Colonic mucosa (tissue), 4 donors: ENCODE measurements at regions not wholly inside any gene's neighbourhood (a gene's known extent, or its start where the extent isn't known, plus 50 kb on each side); places are given as distances from the start of the nearest gene placed in this dataset.

Experiments
- DNase-seq: peaks from one replicate; pipeline ENCODE4 v3.0.0-alpha.2; 2020
- H3K27ac ChIP-seq: fragments of 200-600 bp; one replicate; pipeline ENCODE4 v1.8.0; 2021
- H3K27me3 ChIP-seq: fragments of 200-600 bp; one replicate; pipeline ENCODE4 v1.8.0; 2021
- H3K36me3 ChIP-seq: fragments of 200-600 bp; one replicate; pipeline ENCODE4 v1.8.0; 2021
- H3K4me1 ChIP-seq: fragments of 200-600 bp; one replicate; pipeline ENCODE4 v1.8.0; 2021; ENCODE audit warnings: mild to moderate bottlenecking
- H3K4me3 ChIP-seq: fragments of 200-600 bp; one replicate; pipeline ENCODE4 v1.8.0; 2021
- H3K9ac ChIP-seq, 2 donors: one replicate each; pipeline ENCODE4 v1.7.0; 2013; ENCODE audit warnings: control low read depth in 2 of 2, low read depth in 2 of 2, low read length in 2 of 2
- H3K9me3 ChIP-seq: fragments of 200-600 bp; one replicate; pipeline ENCODE4 v1.8.0; 2021
- intact Hi-C: fragments of 100-400 bp; cut with DNase I; formaldehyde crosslinking; loops from one replicate; pipeline ENCODE4 v1.14.1; 2022
- TF ChIP-seq, protein P1 (sequence below): fragments of 200-600 bp; IDR thresholded peaks from one replicate; pipeline ENCODE4 v1.8.0; 2022; ENCODE audit warnings: antibody characterized with exemption, mild to moderate bottlenecking
- donor health status: healthy.
- donor health status: DM: no; HTN: no; CAD: no.
- donor health status: DM: no; HTN: no; CAD: no.

- Histone ChIP-seq H3K9me3 (no peaks in the 10 kb centered on the region), H3K36me3 (no peaks in the 10 kb centered on the region), H3K4me3 (no peak overlapping the region), H3K27ac (no peak overlapping the region), H3K4me1 (no peaks in the 10 kb centered on the region), H3K9ac (no peak overlapping the region), H3K27me3 (no peaks in the 10 kb centered on the region)
- intact Hi-C loops, result no loop called here
- DNase-seq, result no peak
- TF ChIP-seq, protein P1, sequence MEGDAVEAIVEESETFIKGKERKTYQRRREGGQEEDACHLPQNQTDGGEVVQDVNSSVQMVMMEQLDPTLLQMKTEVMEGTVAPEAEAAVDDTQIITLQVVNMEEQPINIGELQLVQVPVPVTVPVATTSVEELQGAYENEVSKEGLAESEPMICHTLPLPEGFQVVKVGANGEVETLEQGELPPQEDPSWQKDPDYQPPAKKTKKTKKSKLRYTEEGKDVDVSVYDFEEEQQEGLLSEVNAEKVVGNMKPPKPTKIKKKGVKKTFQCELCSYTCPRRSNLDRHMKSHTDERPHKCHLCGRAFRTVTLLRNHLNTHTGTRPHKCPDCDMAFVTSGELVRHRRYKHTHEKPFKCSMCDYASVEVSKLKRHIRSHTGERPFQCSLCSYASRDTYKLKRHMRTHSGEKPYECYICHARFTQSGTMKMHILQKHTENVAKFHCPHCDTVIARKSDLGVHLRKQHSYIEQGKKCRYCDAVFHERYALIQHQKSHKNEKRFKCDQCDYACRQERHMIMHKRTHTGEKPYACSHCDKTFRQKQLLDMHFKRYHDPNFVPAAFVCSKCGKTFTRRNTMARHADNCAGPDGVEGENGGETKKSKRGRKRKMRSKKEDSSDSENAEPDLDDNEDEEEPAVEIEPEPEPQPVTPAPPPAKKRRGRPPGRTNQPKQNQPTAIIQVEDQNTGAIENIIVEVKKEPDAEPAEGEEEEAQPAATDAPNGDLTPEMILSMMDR, result no peak
Measured at GRCh38 chr10:118474111-118474510, 121.3 kb downstream of the PRLHR start.

GRCh38 chr10:118473305-118473960 is 122.0 kb downstream of the PRLHR start:
- DNase-seq, result no peak
- Histone ChIP-seq H3K27ac (no peak overlapping the region), H3K9ac (no peak overlapping the region), H3K4me3 (no peak overlapping the region), H3K4me1 (no peaks in the 10 kb centered on the region), H3K36me3 (no peaks in the 10 kb centered on the region), H3K9me3 (no peaks in the 10 kb centered on the region), H3K27me3 (no peaks in the 10 kb centered on the region)
- intact Hi-C loops, result no loop called here
- TF ChIP-seq, protein P1, result no peak

GRCh38 chr10:118472415-118473304 is 122.8 kb downstream of the PRLHR start:
- Histone ChIP-seq H3K27me3 (no peaks in the 10 kb centered on the region), H3K9me3 (no peaks in the 10 kb centered on the region), H3K9ac (no peak overlapping the region), H3K4me1 (no peaks in the 10 kb centered on the region), H3K27ac (no peak overlapping the region), H3K36me3 (no peaks in the 10 kb centered on the region), H3K4me3 (no peak overlapping the region)
- no peak for DNase-seq
- intact Hi-C loops, result no loop called here
- TF ChIP-seq, protein P1, result no peak

GRCh38 chr10:118471863-118472262 is 123.6 kb downstream of the PRLHR start:
- H3K9ac ChIP-seq, result no peak overlapping the region
- TF ChIP-seq, protein P1, result no peak
- H3K9me3 ChIP-seq, result no peaks in the 10 kb centered on the region
- no peaks in the 10 kb centered on the region for H3K36me3 ChIP-seq
- intact Hi-C loops, result no loop called here
- no peak overlapping the region for H3K27ac ChIP-seq
- no peak overlapping the region for H3K4me3 ChIP-seq
- DNase-seq, result no peak
- no peaks in the 10 kb centered on the region for H3K27me3 ChIP-seq
- H3K4me1 ChIP-seq, result no peaks in the 10 kb centered on the region

GRCh38 chr10:118470470-118470869 is 125.0 kb downstream of the PRLHR start:
- Histone ChIP-seq H3K27ac (no peak overlapping the region), H3K9ac (no peak overlapping the region), H3K4me1 (no peaks in the 10 kb centered on the region), H3K27me3 (no peaks in the 10 kb centered on the region), H3K4me3 (no peak overlapping the region), H3K9me3 (no peaks in the 10 kb centered on the region), H3K36me3 (no peaks in the 10 kb centered on the region)
- no peak for DNase-seq
- intact Hi-C loops, result no loop called here
- TF ChIP-seq, protein P1, result no peak
